GM23338 (cell line): ENCODE measurements at regions not wholly inside any gene's neighbourhood (a gene's known extent, or its start where the extent isn't known, plus 50 kb on each side); places are given as distances from the start of the nearest gene placed in this dataset.

Source experiments
- ATAC-seq: fragments of 200-7000 bp; cut with Tn5 transposase; 3 replicates; pipeline ENCODE4 v1.9.1; 2020
- DNase-seq: peaks from one replicate; pipeline ENCODE4 v3.0.0-alpha.2; 2015; ENCODE audit warnings: low spot score
- H2AFZ ChIP-seq: fragments of 200-600 bp; sonication (generic); 2 replicates; pipeline ENCODE4 v1.8.0; 2016; ENCODE audit warnings: antibody characterized with exemption, mild to moderate bottlenecking, moderate library complexity
- H3F3A ChIP-seq: fragments of 200-600 bp; sonication (generic); replicated peaks from 2 replicates; pipeline ENCODE4 v1.8.0; 2017; ENCODE audit warnings: antibody characterized with exemption, mixed run types, low read depth
- H3K27ac ChIP-seq: fragments of 200-600 bp; sonication (generic); 2 replicates; pipeline ENCODE4 v1.6.1; 2016; ENCODE audit warnings: low read depth
- H3K27me3 ChIP-seq: fragments of 200-600 bp; sonication (generic); 2 replicates; pipeline ENCODE4 v1.8.0; 2016; ENCODE audit warnings: mild to moderate bottlenecking, mixed run types, moderate library complexity; ENCODE audit not compliant: insufficient read depth
- H3K36me3 ChIP-seq: fragments of 200-600 bp; sonication (generic); 2 replicates; pipeline ENCODE4 v1.8.0; 2016; ENCODE audit warnings: mild to moderate bottlenecking; ENCODE audit not compliant: insufficient read depth
- H3K4me1 ChIP-seq: fragments of 200-600 bp; sonication (generic); 2 replicates; pipeline ENCODE4 v1.8.0; 2016; ENCODE audit warnings: mild to moderate bottlenecking, moderate library complexity; ENCODE audit not compliant: insufficient read depth
- H3K4me2 ChIP-seq: fragments of 200-600 bp; sonication (generic); 2 replicates; pipeline ENCODE4 v1.7.1; 2017; ENCODE audit warnings: mixed run types
- H3K4me3 ChIP-seq: fragments of 200-600 bp; sonication (generic); 2 replicates; pipeline ENCODE4 v1.6.1; 2016; ENCODE audit warnings: mixed run types
- H3K79me2 ChIP-seq: fragments of 200-600 bp; sonication (generic); replicated peaks from 2 replicates; pipeline ENCODE4 v1.8.0; 2017; ENCODE audit warnings: mild to moderate bottlenecking; ENCODE audit not compliant: insufficient read depth
- H3K9me2 ChIP-seq: fragments of 200-600 bp; sonication (generic); 2 replicates; pipeline ENCODE4 v1.8.0; 2017; ENCODE audit not compliant: insufficient read depth
- H4K20me1 ChIP-seq: fragments of 200-600 bp; sonication (generic); replicated peaks from 2 replicates; pipeline ENCODE4 v1.8.0; 2017; ENCODE audit warnings: mild to moderate bottlenecking; ENCODE audit not compliant: insufficient read depth
- H3K27ac Mint-ChIP-seq: 2 replicates; pipeline ENCODE4 v1.8.0; 2020; ENCODE audit warnings: inconsistent platforms, mild to moderate bottlenecking, moderate library complexity, mixed read lengths
- H3K27me3 Mint-ChIP-seq: 3 replicates; pipeline ENCODE4 v1.8.0; 2022; ENCODE audit warnings: low read depth, mild to moderate bottlenecking, moderate library complexity, mixed read lengths, inconsistent platforms; ENCODE audit not compliant: insufficient read depth, poor library complexity
- H3K36me3 Mint-ChIP-seq: 3 replicates; pipeline ENCODE4 v1.8.0; 2021; ENCODE audit warnings: low read depth, mild to moderate bottlenecking, inconsistent platforms, moderate library complexity, mixed read lengths
- H3K4me1 Mint-ChIP-seq: 3 replicates; pipeline ENCODE4 v1.8.0; 2020; ENCODE audit warnings: mild to moderate bottlenecking, inconsistent platforms, mixed read lengths
- H3K4me3 Mint-ChIP-seq: 3 replicates; pipeline ENCODE4 v1.8.0; 2021; ENCODE audit warnings: moderate library complexity, mild to moderate bottlenecking, inconsistent platforms, mixed read lengths
- H3K9me3 Mint-ChIP-seq: 3 replicates; pipeline ENCODE4 v1.8.0; 2020; ENCODE audit warnings: moderate library complexity, mild to moderate bottlenecking, inconsistent platforms, mixed read lengths
- EZH2 ChIP-seq: fragments of 200-600 bp; sonication (generic); IDR thresholded peaks from one replicate; pipeline ENCODE4 v1.8.0; 2017; ENCODE audit warnings: antibody characterized with exemption, mild to moderate bottlenecking, low read depth; ENCODE audit not compliant: unreplicated experiment
- EZH2phosphoT487 ChIP-seq: fragments of 200-600 bp; sonication (generic); IDR thresholded peaks from one replicate; pipeline ENCODE4 v1.8.1; 2018; ENCODE audit warnings: antibody characterized with exemption; ENCODE audit not compliant: unreplicated experiment
- JUNB ChIP-seq: IDR thresholded peaks from one replicate; pipeline ENCODE4 v1.6.1; 2016; ENCODE audit warnings: antibody characterized with exemption; ENCODE audit not compliant: unreplicated experiment
- STAT1 ChIP-seq: IDR thresholded peaks from one replicate; pipeline ENCODE4 v1.6.1; 2016; ENCODE audit warnings: antibody characterized with exemption; ENCODE audit not compliant: unreplicated experiment
- ZNF114 ChIP-seq: fragments of 250-450 bp; sonication (Bioruptor Pico); IDR thresholded peaks from 2 replicates; pipeline ENCODE4 v1.5.0; 2020; ENCODE audit warnings: mild to moderate bottlenecking, moderate library complexity
- ZNF331 ChIP-seq: fragments of 250-450 bp; sonication (Bioruptor Pico); IDR thresholded peaks from 2 replicates; pipeline ENCODE4 v1.5.0; 2020; ENCODE audit warnings: low read depth, mild to moderate bottlenecking, moderate library complexity
- TF ChIP-seq, protein P1 (sequence below): IDR thresholded peaks from 2 replicates; pipeline ENCODE4 v1.6.1; 2016; ENCODE audit warnings: antibody characterized with exemption
- TF ChIP-seq, protein P2 (sequence below): fragments of 250-450 bp; sonication (Bioruptor Pico); IDR thresholded peaks from 2 replicates; pipeline ENCODE4 v1.5.0; 2020; ENCODE audit warnings: mild to moderate bottlenecking, moderate library complexity
- TF ChIP-seq, protein P3 (sequence below), 2 experiments: fragments of 200-600 bp in 1 of 2; sonication (generic) in 1 of 2; conservative IDR thresholded peaks; 2 replicates each; pipeline versions ENCODE4 v1.5.1 to v1.6.1; 2016 to 2017; ENCODE audit warnings: antibody characterized with exemption in 2 of 2, low read depth in 2 of 2, mild to moderate bottlenecking in 2 of 2, moderate library complexity in 1 of 2
- TF ChIP-seq, protein P4 (sequence below): IDR thresholded peaks from one replicate; pipeline ENCODE4 v1.6.1; 2018; ENCODE audit warnings: antibody characterized with exemption; ENCODE audit not compliant: unreplicated experiment

DNA sequence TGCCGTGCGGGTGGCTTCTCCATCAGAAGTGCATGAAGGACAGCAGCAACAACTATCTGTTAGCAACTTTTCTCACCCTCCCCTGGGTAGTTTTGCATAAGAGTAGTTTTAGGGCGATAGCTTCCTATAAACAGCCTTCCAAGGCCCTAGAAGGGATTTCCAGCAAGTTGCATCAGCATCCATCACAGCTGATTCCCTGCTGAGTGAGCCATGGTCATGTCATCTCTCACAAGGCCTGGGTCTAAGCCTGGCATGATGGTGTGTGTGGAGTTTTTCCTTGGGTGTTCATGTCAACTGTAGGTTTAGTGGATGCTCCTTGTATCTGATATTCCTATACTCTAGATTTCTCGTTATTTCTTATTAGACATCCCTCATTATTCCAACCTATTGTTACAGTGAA, 2324.7 kb upstream of the AGA start:
- no peak overlapping the region for H3K27ac Mint-ChIP-seq
- H3K4me3 ChIP-seq, result no peak overlapping the region
- H3K27me3 ChIP-seq, result no peaks in the 10 kb centered on the region
- no peaks in the 10 kb centered on the region for H3K36me3 ChIP-seq
- no peak for DNase-seq
- H4K20me1 ChIP-seq, result no peaks in the 10 kb centered on the region
- H3K27ac ChIP-seq, result no peak overlapping the region
- no peaks in the 10 kb centered on the region for H3K9me2 ChIP-seq
- no peaks in the 10 kb centered on the region; the same call in 2 of the 3 replicates for H3K36me3 Mint-ChIP-seq
- no peaks in the 10 kb centered on the region for H3K4me1 Mint-ChIP-seq
- H3F3A ChIP-seq, result no peaks in the 10 kb centered on the region
- H3K4me3 Mint-ChIP-seq, result no peak overlapping the region
- no peak for TF ChIP-seq ZNF114 (CRISPR knock-in tag)
- no peak for TF ChIP-seq EZH2phosphoT487
- TF ChIP-seq, protein P1, sequence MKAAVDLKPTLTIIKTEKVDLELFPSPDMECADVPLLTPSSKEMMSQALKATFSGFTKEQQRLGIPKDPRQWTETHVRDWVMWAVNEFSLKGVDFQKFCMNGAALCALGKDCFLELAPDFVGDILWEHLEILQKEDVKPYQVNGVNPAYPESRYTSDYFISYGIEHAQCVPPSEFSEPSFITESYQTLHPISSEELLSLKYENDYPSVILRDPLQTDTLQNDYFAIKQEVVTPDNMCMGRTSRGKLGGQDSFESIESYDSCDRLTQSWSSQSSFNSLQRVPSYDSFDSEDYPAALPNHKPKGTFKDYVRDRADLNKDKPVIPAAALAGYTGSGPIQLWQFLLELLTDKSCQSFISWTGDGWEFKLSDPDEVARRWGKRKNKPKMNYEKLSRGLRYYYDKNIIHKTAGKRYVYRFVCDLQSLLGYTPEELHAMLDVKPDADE, result no peak
- no peak for TF ChIP-seq STAT1
- TF ChIP-seq EZH2, result no peak
- no peak for TF ChIP-seq ZNF331 (CRISPR knock-in tag)
- TF ChIP-seq, protein P2, sequence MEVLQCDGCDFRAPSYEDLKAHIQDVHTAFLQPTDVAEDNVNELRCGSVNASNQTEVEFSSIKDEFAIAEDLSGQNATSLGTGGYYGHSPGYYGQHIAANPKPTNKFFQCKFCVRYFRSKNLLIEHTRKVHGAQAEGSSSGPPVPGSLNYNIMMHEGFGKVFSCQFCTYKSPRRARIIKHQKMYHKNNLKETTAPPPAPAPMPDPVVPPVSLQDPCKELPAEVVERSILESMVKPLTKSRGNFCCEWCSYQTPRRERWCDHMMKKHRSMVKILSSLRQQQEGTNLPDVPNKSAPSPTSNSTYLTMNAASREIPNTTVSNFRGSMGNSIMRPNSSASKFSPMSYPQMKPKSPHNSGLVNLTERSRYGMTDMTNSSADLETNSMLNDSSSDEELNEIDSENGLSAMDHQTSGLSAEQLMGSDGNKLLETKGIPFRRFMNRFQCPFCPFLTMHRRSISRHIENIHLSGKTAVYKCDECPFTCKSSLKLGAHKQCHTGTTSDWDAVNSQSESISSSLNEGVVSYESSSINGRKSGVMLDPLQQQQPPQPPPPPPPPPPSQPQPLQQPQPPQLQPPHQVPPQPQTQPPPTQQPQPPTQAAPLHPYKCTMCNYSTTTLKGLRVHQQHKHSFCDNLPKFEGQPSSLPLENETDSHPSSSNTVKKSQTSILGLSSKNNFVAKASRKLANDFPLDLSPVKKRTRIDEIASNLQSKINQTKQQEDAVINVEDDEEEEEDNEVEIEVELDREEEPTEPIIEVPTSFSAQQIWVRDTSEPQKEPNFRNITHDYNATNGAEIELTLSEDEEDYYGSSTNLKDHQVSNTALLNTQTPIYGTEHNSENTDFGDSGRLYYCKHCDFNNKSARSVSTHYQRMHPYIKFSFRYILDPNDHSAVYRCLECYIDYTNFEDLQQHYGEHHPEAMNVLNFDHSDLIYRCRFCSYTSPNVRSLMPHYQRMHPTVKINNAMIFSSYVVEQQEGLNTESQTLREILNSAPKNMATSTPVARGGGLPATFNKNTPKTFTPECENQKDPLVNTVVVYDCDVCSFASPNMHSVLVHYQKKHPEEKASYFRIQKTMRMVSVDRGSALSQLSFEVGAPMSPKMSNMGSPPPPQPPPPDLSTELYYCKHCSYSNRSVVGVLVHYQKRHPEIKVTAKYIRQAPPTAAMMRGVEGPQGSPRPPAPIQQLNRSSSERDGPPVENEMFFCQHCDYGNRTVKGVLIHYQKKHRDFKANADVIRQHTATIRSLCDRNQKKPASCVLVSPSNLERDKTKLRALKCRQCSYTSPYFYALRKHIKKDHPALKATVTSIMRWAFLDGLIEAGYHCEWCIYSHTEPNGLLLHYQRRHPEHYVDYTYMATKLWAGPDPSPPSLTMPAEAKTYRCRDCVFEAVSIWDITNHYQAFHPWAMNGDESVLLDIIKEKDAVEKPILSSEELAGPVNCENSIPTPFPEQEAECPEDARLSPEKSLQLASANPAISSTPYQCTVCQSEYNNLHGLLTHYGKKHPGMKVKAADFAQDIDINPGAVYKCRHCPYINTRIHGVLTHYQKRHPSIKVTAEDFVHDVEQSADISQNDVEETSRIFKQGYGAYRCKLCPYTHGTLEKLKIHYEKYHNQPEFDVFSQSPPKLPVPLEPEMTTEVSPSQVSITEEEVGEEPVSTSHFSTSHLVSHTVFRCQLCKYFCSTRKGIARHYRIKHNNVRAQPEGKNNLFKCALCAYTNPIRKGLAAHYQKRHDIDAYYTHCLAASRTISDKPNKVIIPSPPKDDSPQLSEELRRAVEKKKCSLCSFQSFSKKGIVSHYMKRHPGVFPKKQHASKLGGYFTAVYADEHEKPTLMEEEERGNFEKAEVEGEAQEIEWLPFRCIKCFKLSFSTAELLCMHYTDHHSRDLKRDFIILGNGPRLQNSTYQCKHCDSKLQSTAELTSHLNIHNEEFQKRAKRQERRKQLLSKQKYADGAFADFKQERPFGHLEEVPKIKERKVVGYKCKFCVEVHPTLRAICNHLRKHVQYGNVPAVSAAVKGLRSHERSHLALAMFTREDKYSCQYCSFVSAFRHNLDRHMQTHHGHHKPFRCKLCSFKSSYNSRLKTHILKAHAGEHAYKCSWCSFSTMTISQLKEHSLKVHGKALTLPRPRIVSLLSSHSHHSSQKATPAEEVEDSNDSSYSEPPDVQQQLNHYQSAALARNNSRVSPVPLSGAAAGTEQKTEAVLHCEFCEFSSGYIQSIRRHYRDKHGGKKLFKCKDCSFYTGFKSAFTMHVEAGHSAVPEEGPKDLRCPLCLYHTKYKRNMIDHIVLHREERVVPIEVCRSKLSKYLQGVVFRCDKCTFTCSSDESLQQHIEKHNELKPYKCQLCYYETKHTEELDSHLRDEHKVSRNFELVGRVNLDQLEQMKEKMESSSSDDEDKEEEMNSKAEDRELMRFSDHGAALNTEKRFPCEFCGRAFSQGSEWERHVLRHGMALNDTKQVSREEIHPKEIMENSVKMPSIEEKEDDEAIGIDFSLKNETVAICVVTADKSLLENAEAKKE (CRISPR knock-in tag), result no peak
- TF ChIP-seq, protein P3, sequence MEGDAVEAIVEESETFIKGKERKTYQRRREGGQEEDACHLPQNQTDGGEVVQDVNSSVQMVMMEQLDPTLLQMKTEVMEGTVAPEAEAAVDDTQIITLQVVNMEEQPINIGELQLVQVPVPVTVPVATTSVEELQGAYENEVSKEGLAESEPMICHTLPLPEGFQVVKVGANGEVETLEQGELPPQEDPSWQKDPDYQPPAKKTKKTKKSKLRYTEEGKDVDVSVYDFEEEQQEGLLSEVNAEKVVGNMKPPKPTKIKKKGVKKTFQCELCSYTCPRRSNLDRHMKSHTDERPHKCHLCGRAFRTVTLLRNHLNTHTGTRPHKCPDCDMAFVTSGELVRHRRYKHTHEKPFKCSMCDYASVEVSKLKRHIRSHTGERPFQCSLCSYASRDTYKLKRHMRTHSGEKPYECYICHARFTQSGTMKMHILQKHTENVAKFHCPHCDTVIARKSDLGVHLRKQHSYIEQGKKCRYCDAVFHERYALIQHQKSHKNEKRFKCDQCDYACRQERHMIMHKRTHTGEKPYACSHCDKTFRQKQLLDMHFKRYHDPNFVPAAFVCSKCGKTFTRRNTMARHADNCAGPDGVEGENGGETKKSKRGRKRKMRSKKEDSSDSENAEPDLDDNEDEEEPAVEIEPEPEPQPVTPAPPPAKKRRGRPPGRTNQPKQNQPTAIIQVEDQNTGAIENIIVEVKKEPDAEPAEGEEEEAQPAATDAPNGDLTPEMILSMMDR (conservative IDR thresholded peaks at IDR 0.05; ENCODE audit: low read depth in 2 of 2), result no peak
- TF ChIP-seq JUNB, result no peak
- TF ChIP-seq, protein P4, sequence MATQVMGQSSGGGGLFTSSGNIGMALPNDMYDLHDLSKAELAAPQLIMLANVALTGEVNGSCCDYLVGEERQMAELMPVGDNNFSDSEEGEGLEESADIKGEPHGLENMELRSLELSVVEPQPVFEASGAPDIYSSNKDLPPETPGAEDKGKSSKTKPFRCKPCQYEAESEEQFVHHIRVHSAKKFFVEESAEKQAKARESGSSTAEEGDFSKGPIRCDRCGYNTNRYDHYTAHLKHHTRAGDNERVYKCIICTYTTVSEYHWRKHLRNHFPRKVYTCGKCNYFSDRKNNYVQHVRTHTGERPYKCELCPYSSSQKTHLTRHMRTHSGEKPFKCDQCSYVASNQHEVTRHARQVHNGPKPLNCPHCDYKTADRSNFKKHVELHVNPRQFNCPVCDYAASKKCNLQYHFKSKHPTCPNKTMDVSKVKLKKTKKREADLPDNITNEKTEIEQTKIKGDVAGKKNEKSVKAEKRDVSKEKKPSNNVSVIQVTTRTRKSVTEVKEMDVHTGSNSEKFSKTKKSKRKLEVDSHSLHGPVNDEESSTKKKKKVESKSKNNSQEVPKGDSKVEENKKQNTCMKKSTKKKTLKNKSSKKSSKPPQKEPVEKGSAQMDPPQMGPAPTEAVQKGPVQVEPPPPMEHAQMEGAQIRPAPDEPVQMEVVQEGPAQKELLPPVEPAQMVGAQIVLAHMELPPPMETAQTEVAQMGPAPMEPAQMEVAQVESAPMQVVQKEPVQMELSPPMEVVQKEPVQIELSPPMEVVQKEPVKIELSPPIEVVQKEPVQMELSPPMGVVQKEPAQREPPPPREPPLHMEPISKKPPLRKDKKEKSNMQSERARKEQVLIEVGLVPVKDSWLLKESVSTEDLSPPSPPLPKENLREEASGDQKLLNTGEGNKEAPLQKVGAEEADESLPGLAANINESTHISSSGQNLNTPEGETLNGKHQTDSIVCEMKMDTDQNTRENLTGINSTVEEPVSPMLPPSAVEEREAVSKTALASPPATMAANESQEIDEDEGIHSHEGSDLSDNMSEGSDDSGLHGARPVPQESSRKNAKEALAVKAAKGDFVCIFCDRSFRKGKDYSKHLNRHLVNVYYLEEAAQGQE, result no peak
- no peak for ATAC-seq
- no peaks in the 10 kb centered on the region for H3K4me1 ChIP-seq
- H2AFZ ChIP-seq, result no peak overlapping the region
- H3K9me3 Mint-ChIP-seq, result no peaks in the 10 kb centered on the region
- no peaks in the 10 kb centered on the region for H3K79me2 ChIP-seq
- H3K4me2 ChIP-seq, result no peak overlapping the region
- no peaks in the 10 kb centered on the region for H3K27me3 Mint-ChIP-seq
